Lower leg skin (tissue), 4 donors: ENCODE measurements at regions not wholly inside any gene's neighbourhood (a gene's known extent, or its start where the extent isn't known, plus 50 kb on each side); places are given as distances from the start of the nearest gene placed in this dataset.
"Not testable (repeated sequence)": the region's sequence is repeated elsewhere in the genome, so short reads cannot be mapped to it uniquely, and the experiment has no call there.

Experiments used
- DNase-seq, 2 donors: peaks; one replicate each; pipeline ENCODE4 v3.0.0-alpha.2; 2019; ENCODE audit warnings: low spot score in 2 of 2
- H3K4me3 ChIP-seq: fragments of 200-600 bp; sonication (generic); 2 replicates; pipeline ENCODE4 v1.5.1; 2017; ENCODE audit warnings: mild to moderate bottlenecking, low read depth; ENCODE audit not compliant: poor library complexity, severe bottlenecking
- POLR2A ChIP-seq, 2 donors: fragments of 450-650 bp; IDR thresholded peaks; one replicate each; pipeline ENCODE4 v1.6.1; 2016 to 2017; ENCODE audit warnings: antibody characterized with exemption in 2 of 2, mild to moderate bottlenecking in 1 of 2, moderate library complexity in 1 of 2
- WGBS, 2 donors: methylation state at CpG; one replicate each; pipeline ENCODE4 v1.1.5; 2018; 5-methylcytosine and 5-hydroxymethylcytosine counted together
- intact Hi-C: fragments of 100-400 bp; cut with DNase I; formaldehyde crosslinking; loops from one replicate; pipeline ENCODE4 v1.15.0; 2023; ENCODE audit warnings: low total_unique reads
- TF ChIP-seq, protein P1 (sequence below), 3 donors: fragments of 450-650 bp; IDR thresholded peaks; one replicate each; pipeline ENCODE4 v1.5.1; 2016; ENCODE audit warnings: antibody characterized with exemption in 3 of 3, mild to moderate bottlenecking in 3 of 3, moderate library complexity in 2 of 3

GRCh38 chr4:106530024-106530361, 161.4 kb upstream of the GIMD1 start:
- WGBS, 2 donors: 77 to 83% methylated on average over 1 of the region's 1 CpG
- no peak overlapping the region for H3K4me3 ChIP-seq
- TF ChIP-seq POLR2A (IDR thresholded peaks at IDR 0.05): no peak
- TF ChIP-seq, protein P1, sequence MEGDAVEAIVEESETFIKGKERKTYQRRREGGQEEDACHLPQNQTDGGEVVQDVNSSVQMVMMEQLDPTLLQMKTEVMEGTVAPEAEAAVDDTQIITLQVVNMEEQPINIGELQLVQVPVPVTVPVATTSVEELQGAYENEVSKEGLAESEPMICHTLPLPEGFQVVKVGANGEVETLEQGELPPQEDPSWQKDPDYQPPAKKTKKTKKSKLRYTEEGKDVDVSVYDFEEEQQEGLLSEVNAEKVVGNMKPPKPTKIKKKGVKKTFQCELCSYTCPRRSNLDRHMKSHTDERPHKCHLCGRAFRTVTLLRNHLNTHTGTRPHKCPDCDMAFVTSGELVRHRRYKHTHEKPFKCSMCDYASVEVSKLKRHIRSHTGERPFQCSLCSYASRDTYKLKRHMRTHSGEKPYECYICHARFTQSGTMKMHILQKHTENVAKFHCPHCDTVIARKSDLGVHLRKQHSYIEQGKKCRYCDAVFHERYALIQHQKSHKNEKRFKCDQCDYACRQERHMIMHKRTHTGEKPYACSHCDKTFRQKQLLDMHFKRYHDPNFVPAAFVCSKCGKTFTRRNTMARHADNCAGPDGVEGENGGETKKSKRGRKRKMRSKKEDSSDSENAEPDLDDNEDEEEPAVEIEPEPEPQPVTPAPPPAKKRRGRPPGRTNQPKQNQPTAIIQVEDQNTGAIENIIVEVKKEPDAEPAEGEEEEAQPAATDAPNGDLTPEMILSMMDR (IDR thresholded peaks at IDR 0.05): no peak
- no peak for DNase-seq
- intact Hi-C loops: no loop called here

DNA sequence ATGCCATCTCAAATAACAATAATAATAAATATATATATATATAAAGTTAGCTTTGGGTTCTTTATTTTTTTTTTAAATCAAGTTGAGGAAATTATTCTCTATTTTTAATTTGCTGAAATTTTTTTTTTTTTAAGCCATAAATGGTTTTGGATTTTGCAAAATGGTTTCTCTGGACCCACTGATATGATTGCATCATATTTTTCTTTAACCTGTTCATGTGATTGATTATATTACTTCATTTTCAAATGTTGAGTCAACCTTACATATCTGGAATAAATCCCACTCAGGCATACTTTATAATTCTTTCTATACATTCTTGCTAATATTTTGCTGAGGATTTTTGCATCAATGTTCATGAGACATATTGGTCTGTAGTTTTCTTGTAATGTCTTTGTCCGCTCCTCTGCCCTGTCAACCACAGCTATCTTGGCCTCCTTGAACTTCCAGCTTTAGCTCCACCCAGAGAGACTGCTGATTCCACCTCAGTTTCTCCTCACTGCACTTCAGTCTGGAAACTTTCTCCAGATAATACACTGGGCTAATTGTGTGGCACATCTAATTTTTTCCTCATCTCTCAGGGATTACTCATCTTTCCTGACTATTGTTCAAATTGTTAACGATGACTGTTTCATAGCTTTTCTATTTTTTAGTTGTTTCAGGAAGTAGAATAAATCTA, 160.9 kb upstream of the GIMD1 start:
- intact Hi-C loops: no loop called here

GRCh38 chr4:106527316-106527715, 158.7 kb upstream of the GIMD1 start:
- 88 to 95% methylated on average over 2 of the region's 2 CpGs for WGBS, 2 donors
- H3K4me3 ChIP-seq: no peak overlapping the region
- TF ChIP-seq POLR2A (IDR thresholded peaks at IDR 0.05): no peak
- TF ChIP-seq, protein P1 (IDR thresholded peaks at IDR 0.05): no peak
- intact Hi-C loops: no loop called here
- DNase-seq: no peak

More for the DNA sequence above, 160.9 kb upstream of the GIMD1 start:
- DNase-seq: no peak
- WGBS, 2 donors: 71 to 76% methylated on average over 2 of the region's 2 CpGs
- no peak overlapping the region for H3K4me3 ChIP-seq
- TF ChIP-seq POLR2A (IDR thresholded peaks at IDR 0.05): no peak
- TF ChIP-seq, protein P1 (IDR thresholded peaks at IDR 0.05): no peak

DNA sequence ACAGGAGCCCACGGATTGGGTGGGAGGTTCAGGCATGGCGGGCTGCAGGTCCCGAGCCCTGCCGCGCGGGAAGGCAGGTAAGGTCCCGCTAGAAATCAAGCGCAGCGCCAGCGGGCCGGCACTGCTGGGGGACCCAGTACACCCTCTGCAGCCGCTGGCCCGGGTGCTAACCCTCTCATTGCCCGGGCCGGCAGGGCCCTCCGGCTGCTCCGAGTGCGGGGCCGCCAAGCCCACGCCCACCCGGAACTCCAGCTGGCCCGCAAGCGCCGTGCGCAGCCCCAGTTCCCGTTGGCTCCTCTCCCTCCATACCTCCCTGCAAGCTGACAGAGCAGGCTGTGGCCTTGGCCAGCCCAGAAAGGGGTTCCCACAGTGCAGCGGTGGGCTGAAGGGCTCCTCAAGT, 156.8 kb upstream of the GIMD1 start:
- H3K4me3 ChIP-seq, intact Hi-C loops, DNase-seq: not testable (repeated sequence)
- 97% methylated on average over 27 of the region's 27 CpGs for WGBS, 2 donors

- DNase-seq, intact Hi-C loops, H3K4me3 ChIP-seq: not testable (repeated sequence)
- 90 to 91% methylated on average over 8 of the region's 8 CpGs for WGBS, 2 donors
Measured at GRCh38 chr4:106524772-106525171, 156.2 kb upstream of the GIMD1 start.

- TF ChIP-seq, protein P1 (IDR thresholded peaks at IDR 0.05): no peak
- no peak for TF ChIP-seq POLR2A (IDR thresholded peaks at IDR 0.05)
- WGBS, 2 donors: 90% methylated on average over 8 of the region's 8 CpGs
- H3K4me3 ChIP-seq: no peak overlapping the region
- intact Hi-C loops: no loop called here
- no peak for DNase-seq
Measured at GRCh38 chr4:106522839-106523238, 154.3 kb upstream of the GIMD1 start.

- no peak for DNase-seq
- 71 to 72% methylated on average over 2 of the region's 2 CpGs for WGBS, 2 donors
- intact Hi-C loops: no loop called here
- no peak for TF ChIP-seq POLR2A (IDR thresholded peaks at IDR 0.05)
- TF ChIP-seq, protein P1 (IDR thresholded peaks at IDR 0.05): no peak
- H3K4me3 ChIP-seq: no peak overlapping the region
Measured at GRCh38 chr4:106512706-106513105, 144.1 kb upstream of the GIMD1 start.
